A549 (cell line): ENCODE measurements at regions not wholly inside any gene's neighbourhood (a gene's known extent, or its start where the extent isn't known, plus 50 kb on each side); places are given as distances from the start of the nearest gene placed in this dataset.

Source experiments
- ATAC-seq, 2 experiments: fragments of 200-7000 bp in 1 of 2; fragments of >200 bp in 1 of 2; cut with Nextera tagmentation in 1 of 2; cut with Tn5 transposase in 1 of 2; 3 replicates each; pipeline versions ENCODE4 v1.8.0 to v1.9.1; 2018 to 2020; ENCODE audit warnings: mild to moderate bottlenecking in 1 of 2, moderate library complexity in 1 of 2
- CTCF ChIA-PET: fragments of 300-600 bp; sonication (Branson Sonifier 250); formaldehyde crosslinking; extraction: SDS; loops from one replicate; lab custom pipeline; 2021; ENCODE audit warnings: antibody characterized with exemption, inconsistent platforms; lab: Yijun Ruan, JAX
- POLR2A ChIA-PET: fragments of 350-600 bp; formaldehyde crosslinking; extraction: SDS; loops from one replicate; lab custom pipeline; 2021; ENCODE audit warnings: antibody characterized with exemption, inconsistent platforms; lab: Yijun Ruan, JAX
- DNase-seq, 2 experiments: peaks; one replicate each; pipeline versions ENCODE4 v3.0.0 to v3.0.0-alpha.2; 2011 to 2016; ENCODE audit warnings: low read depth in 1 of 2, low spot score in 1 of 2
- FAIRE-seq: peaks from 2 replicates; lab custom pipeline; 2011; peaks lifted over from hg19 to GRCh38; lab: Jason Lieb, UNC
- H3K27ac ChIP-seq, 2 experiments: fragments of >200 bp; sonication (Bioruptor Twin); formaldehyde crosslinking; 3 replicates each; pipeline ENCODE4 v1.5.1; 2016 to 2017
- H3K4me1 ChIP-seq: fragments of >200 bp; sonication (Bioruptor Twin); formaldehyde crosslinking; 3 replicates; pipeline ENCODE4 v1.6.1; 2016
- H3K4me2 ChIP-seq: fragments of >200 bp; sonication (Bioruptor Twin); formaldehyde crosslinking; 3 replicates; pipeline ENCODE4 v1.6.1; 2016
- H3K4me3 ChIP-seq: fragments of >200 bp; sonication (Bioruptor Twin); formaldehyde crosslinking; 3 replicates; pipeline ENCODE4 v1.5.1; 2016
- H3K9me3 ChIP-seq: fragments of >200 bp; sonication (Bioruptor Twin); formaldehyde crosslinking; 3 replicates; pipeline ENCODE4 v1.6.1; 2016
- BHLHE40 ChIP-seq: IDR thresholded peaks from 2 replicates; pipeline ENCODE4 v1.6.1; 2012; ENCODE audit warnings: low read depth, low read length, inconsistent platforms
- CBX2 ChIP-seq: fragments of 200-600 bp; sonication (generic); IDR thresholded peaks from 2 replicates; pipeline ENCODE4 v1.6.1; 2016; ENCODE audit warnings: low read depth, mild to moderate bottlenecking, borderline replicate concordance
- CHD2 ChIP-seq: fragments of 150-350 bp; IDR thresholded peaks from 2 replicates; pipeline ENCODE4 v1.6.1; 2014; ENCODE audit warnings: low read length; ENCODE audit not compliant: partially characterized antibody
- CHD4 ChIP-seq: fragments of 200-600 bp; sonication (generic); IDR thresholded peaks from 2 replicates; pipeline ENCODE4 v1.6.1; 2016; ENCODE audit warnings: antibody characterized with exemption, mild to moderate bottlenecking, borderline replicate concordance
- EHF ChIP-seq: fragments of 250-450 bp; sonication (Bioruptor Pico); IDR thresholded peaks from 2 replicates; pipeline ENCODE4 v1.5.0; 2020; ENCODE audit warnings: mild to moderate bottlenecking
- FOSL2 ChIP-seq, 2 experiments: fragments of 450-650 bp in 1 of 2; fragments of >200 bp in 1 of 2; sonication (Bioruptor Twin) in 1 of 2; formaldehyde crosslinking; IDR thresholded peaks; 2 replicates each; pipeline versions ENCODE4 v1.5.0 to v1.6.1; 2016 to 2020; ENCODE audit warnings: mild to moderate bottlenecking in 1 of 2, moderate library complexity in 1 of 2
- FOXS1 ChIP-seq: fragments of 250-450 bp; sonication (Bioruptor Pico); IDR thresholded peaks from 2 replicates; pipeline ENCODE4 v1.5.0; 2020; ENCODE audit warnings: mild to moderate bottlenecking, moderate library complexity
- GATA3 ChIP-seq: IDR thresholded peaks from 2 replicates; pipeline ENCODE4 v1.6.1; 2012; ENCODE audit warnings: borderline replicate concordance
- HDAC2 ChIP-seq: fragments of 200-600 bp; sonication (generic); IDR thresholded peaks from 2 replicates; pipeline ENCODE4 v1.6.1; 2016
- HEYL ChIP-seq: fragments of 250-450 bp; sonication (Bioruptor Pico); IDR thresholded peaks from 2 replicates; pipeline ENCODE4 v1.8.0; 2021; ENCODE audit warnings: mild to moderate bottlenecking, moderate library complexity
- KDM5A ChIP-seq: fragments of 200-600 bp; sonication (generic); IDR thresholded peaks from 2 replicates; pipeline ENCODE4 v1.6.1; 2016; ENCODE audit warnings: antibody characterized with exemption, mild to moderate bottlenecking
- NFE2L2 ChIP-seq: fragments of 150-350 bp; conservative IDR thresholded peaks from 2 replicates; pipeline ENCODE4 v1.6.1; 2014; ENCODE audit warnings: low read length
- PHF8 ChIP-seq: fragments of 200-600 bp; sonication (generic); IDR thresholded peaks from 2 replicates; pipeline ENCODE4 v1.6.1; 2016; ENCODE audit warnings: low read depth, mild to moderate bottlenecking, antibody characterized with exemption, moderate library complexity, borderline replicate concordance
- POLR2A ChIP-seq: IDR thresholded peaks from 2 replicates; pipeline ENCODE4 v1.6.1; 2012; ENCODE audit warnings: mild to moderate bottlenecking, low read length
- POLR2AphosphoS2 ChIP-seq: conservative IDR thresholded peaks from 2 replicates; pipeline ENCODE4 v1.6.1; 2012; ENCODE audit warnings: low read length, improper control_type of control experiment, inconsistent platforms
- RNF2 ChIP-seq: fragments of 200-600 bp; sonication (generic); IDR thresholded peaks from 2 replicates; pipeline ENCODE4 v1.6.1; 2016; ENCODE audit warnings: low read depth, mild to moderate bottlenecking, antibody characterized with exemption, moderate library complexity, borderline replicate concordance
- SMC3 ChIP-seq: fragments of >200 bp; sonication (Bioruptor Twin); formaldehyde crosslinking; IDR thresholded peaks from 3 replicates; pipeline ENCODE4 v1.6.1; 2018; ENCODE audit warnings: inconsistent platforms
- ZNF302 ChIP-seq: fragments of 250-450 bp; sonication (Bioruptor Pico); IDR thresholded peaks from 2 replicates; pipeline ENCODE4 v1.9.0; 2021; ENCODE audit warnings: inconsistent platforms, mild to moderate bottlenecking, moderate library complexity
- WGBS: methylation state at CpG from one replicate; pipeline ENCODE4 v1.1.6; 2017; ENCODE audit errors: missing lambda C conversion rate; 5-methylcytosine and 5-hydroxymethylcytosine counted together
- TF ChIP-seq, protein P1 (sequence below): fragments of 450-650 bp; IDR thresholded peaks from 2 replicates; pipeline ENCODE4 v1.6.1; 2014; ENCODE audit warnings: antibody characterized with exemption
- TF ChIP-seq, protein P2 (sequence below): IDR thresholded peaks from 2 replicates; pipeline ENCODE4 v1.6.1; 2012

DNA sequence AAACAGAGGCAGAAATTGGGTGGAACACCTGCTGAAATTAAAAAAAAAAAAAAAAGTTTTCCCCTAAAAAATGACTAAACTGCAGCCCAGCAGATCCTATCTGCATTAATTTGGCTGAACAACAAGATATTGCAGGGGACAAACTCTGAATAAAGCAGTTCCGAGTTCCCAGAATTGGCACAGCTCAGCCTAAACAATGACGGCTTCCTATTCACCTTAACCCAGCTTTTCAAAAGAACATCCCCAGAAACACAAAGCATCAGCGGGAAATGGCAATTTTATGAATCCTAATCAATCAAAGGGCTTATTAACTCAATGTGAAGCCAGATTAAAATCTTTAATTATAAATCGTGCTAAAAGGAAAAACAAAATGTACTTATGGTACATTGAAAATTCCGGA, 497.8 kb upstream of the ZFHX3 start:
- WGBS, result 10% methylated on average over 5 of the region's 5 CpGs
- H3K9me3 ChIP-seq, result no peaks in the 10 kb centered on the region
- no peak for TF ChIP-seq HEYL (CRISPR knock-in tag)
- TF ChIP-seq HDAC2, result no peak
- TF ChIP-seq, protein P1, sequence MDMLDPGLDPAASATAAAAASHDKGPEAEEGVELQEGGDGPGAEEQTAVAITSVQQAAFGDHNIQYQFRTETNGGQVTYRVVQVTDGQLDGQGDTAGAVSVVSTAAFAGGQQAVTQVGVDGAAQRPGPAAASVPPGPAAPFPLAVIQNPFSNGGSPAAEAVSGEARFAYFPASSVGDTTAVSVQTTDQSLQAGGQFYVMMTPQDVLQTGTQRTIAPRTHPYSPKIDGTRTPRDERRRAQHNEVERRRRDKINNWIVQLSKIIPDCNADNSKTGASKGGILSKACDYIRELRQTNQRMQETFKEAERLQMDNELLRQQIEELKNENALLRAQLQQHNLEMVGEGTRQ, result no peak
- no peak for TF ChIP-seq GATA3
- no peak for TF ChIP-seq ZNF302 (CRISPR knock-in tag)
- no peak for TF ChIP-seq RNF2
- no peak for TF ChIP-seq PHF8
- TF ChIP-seq CBX2, result no peak
- TF ChIP-seq FOXS1 (CRISPR knock-in tag), result no peak
- TF ChIP-seq CHD2, result no peak
- TF ChIP-seq FOSL2 (IDR thresholded peaks at IDR 0.05), result no peak
- TF ChIP-seq FOSL2 (CRISPR knock-in tag; IDR thresholded peaks at IDR 0.05), result no peak
- no peak for TF ChIP-seq POLR2AphosphoS2
- no peak for TF ChIP-seq SMC3
- TF ChIP-seq POLR2A, result no peak
- no peak for TF ChIP-seq EHF
- TF ChIP-seq, protein P2, sequence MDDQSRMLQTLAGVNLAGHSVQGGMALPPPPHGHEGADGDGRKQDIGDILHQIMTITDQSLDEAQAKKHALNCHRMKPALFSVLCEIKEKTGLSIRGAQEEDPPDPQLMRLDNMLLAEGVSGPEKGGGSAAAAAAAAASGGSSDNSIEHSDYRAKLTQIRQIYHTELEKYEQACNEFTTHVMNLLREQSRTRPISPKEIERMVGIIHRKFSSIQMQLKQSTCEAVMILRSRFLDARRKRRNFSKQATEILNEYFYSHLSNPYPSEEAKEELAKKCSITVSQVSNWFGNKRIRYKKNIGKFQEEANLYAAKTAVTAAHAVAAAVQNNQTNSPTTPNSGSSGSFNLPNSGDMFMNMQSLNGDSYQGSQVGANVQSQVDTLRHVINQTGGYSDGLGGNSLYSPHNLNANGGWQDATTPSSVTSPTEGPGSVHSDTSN, result no peak
- TF ChIP-seq CHD4, result no peak
- no peak for TF ChIP-seq KDM5A
- H3K27ac ChIP-seq, result no peak overlapping the region
- no peak for FAIRE-seq
- ATAC-seq, result no peak
- no peak overlapping the region for H3K4me3 ChIP-seq
- CTCF ChIA-PET, result interaction anchor here (1.0 to 1.5 kb wide), 2 partner anchors 14 to 333 kb away, joined by 3 read pairs; no protein-coding TSS in a partner anchor
- POLR2A ChIA-PET, result interaction anchor here (0.7 kb wide), 1 partner anchor 412 kb away, joined by 6 read pairs; no protein-coding TSS in a partner anchor
- no peak overlapping the region for H3K4me2 ChIP-seq
- H3K4me1 ChIP-seq, result no peaks in the 10 kb centered on the region
- no peak for DNase-seq

DNA sequence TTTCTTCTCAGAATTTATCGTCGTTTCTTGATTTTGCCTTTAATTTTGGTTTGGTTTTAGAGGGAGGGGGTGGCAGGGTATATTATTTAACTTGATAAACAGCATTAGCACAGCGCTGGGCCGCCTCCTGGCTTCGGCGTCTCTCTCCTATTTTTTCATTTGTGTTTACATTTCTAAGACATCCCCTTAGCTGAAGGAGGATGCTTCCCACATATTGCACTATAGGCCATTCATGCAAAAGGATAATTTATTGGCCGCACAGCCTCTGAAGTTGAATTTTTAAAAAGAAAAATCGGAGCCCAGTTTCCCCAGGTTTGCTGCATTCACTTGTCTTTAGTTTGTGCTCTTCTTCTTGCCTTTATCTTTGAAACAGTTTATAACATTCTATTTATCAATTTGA, 497.4 kb upstream of the ZFHX3 start:
- Histone ChIP-seq H3K4me1 (no peaks in the 10 kb centered on the region), H3K9me3 (no peaks in the 10 kb centered on the region), H3K27ac (no peak overlapping the region), H3K4me2 (no peak overlapping the region), H3K4me3 (no peak overlapping the region)
- no peak for DNase-seq
- ChIA-PET CTCF (interaction anchor here (1.0 to 1.5 kb wide), 2 partner anchors 15 to 333 kb away, joined by 3 read pairs; no protein-coding TSS in a partner anchor), POLR2A (no interaction called here)
- FAIRE-seq, result no peak
- WGBS, result 37% methylated on average over 8 of the region's 8 CpGs
- TF ChIP-seq BHLHE40, result no peak
- no peak for ATAC-seq

DNA sequence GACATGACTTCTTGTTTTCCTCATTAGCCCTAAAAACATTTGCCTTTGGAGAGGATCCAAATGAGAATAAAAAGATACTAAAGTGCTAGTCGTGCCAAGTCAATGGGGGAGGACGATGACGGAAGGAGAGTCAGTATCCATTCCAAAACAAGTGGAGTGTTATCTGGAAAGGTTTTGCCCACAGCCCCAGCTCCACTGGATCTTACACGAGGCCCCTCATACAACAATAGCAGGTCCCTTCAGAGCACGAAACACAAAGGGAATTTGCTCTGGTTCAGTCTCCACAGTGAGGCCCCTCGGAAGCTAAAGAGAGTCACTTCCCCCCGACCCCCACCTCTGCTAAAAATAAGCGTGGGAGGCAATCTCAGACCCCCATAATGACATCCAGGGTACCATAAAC, 496.9 kb upstream of the ZFHX3 start:
- Histone ChIP-seq H3K4me3 (no peak overlapping the region), H3K27ac (no peak overlapping the region), H3K4me1 (no peaks in the 10 kb centered on the region), H3K4me2 (no peak overlapping the region), H3K9me3 (no peaks in the 10 kb centered on the region)
- no peak for ATAC-seq
- POLR2A ChIA-PET, result no interaction called here
- no peak for FAIRE-seq
- TF ChIP-seq GATA3 (no peak), PHF8 (no peak), NFE2L2 (no peak), RNF2 (no peak), HDAC2 (no peak), POLR2AphosphoS2 (no peak), ZNF302 (CRISPR knock-in tag) (no peak)
- TF ChIP-seq, protein P2, result no peak
- no peak for DNase-seq
- CTCF ChIA-PET, result interaction anchor here (1.5 kb wide), 1 partner anchor 15 kb away, joined by 3 read pairs; no protein-coding TSS in a partner anchor
- WGBS, result 12% methylated on average over 8 of the region's 8 CpGs
